Stimulated activated CD8-positive, alpha-beta memory T cell treated with anti-CD3 and anti-CD28 coated beads, Interleukin-2, amount 100 ng/mL, for 48 hours (primary cell): ENCODE measurements at regions not wholly inside any gene's neighbourhood (a gene's known extent, or its start where the extent isn't known, plus 50 kb on each side); places are given as distances from the start of the nearest gene placed in this dataset.
"Not testable (repeated sequence)": the region's sequence is repeated elsewhere in the genome, so short reads cannot be mapped to it uniquely, and the experiment has no call there.

Experiments
- DNase-seq, 2 donors: peaks; one replicate each; pipeline ENCODE4 v3.0.0-alpha.2; 2020; ENCODE audit warnings: low read depth in 2 of 2

- DNase-seq, result no peak
Measured at GRCh38 chr19:28602675-28603298, 610.2 kb downstream of the UQCRFS1 start.

- no peak for DNase-seq
Measured at GRCh38 chr19:28601723-28602440, 611.1 kb downstream of the UQCRFS1 start.

- DNase-seq, result no peak
Measured at GRCh38 chr19:28598861-28599260, 614.1 kb downstream of the UQCRFS1 start.

- DNase-seq, result no peak
Measured at GRCh38 chr19:28596561-28597071, 616.3 kb downstream of the UQCRFS1 start.

- no peak for DNase-seq
Measured at GRCh38 chr19:28595722-28596480, 617.0 kb downstream of the UQCRFS1 start.

- DNase-seq, result no peak
Measured at GRCh38 chr19:28594737-28595136, 618.2 kb downstream of the UQCRFS1 start.

GRCh38 chr19:28589991-28590411 is 623.0 kb downstream of the UQCRFS1 start:
- not testable (repeated sequence) for DNase-seq

- DNase-seq, result no peak
Measured at GRCh38 chr19:28586474-28586873, 626.5 kb downstream of the UQCRFS1 start.

- DNase-seq, result no peak
Measured at GRCh38 chr19:28585796-28586195, 627.2 kb downstream of the UQCRFS1 start.

- DNase-seq, result no peak
Measured at GRCh38 chr19:28583713-28584112, 629.2 kb downstream of the UQCRFS1 start.

GRCh38 chr19:28583242-28583641 is 629.7 kb downstream of the UQCRFS1 start:
- DNase-seq, result no peak

- no peak for DNase-seq
Measured at GRCh38 chr19:28582796-28583195, 630.2 kb downstream of the UQCRFS1 start.

- DNase-seq, result no peak
Measured at GRCh38 chr19:28582344-28582743, 630.6 kb downstream of the UQCRFS1 start.

- DNase-seq, result no peak
Measured at GRCh38 chr19:28581468-28581770, 631.5 kb downstream of the UQCRFS1 start.

GRCh38 chr19:28578786-28579505 is 634.0 kb downstream of the UQCRFS1 start:
- DNase-seq, result no peak

- DNase-seq, result no peak
Measured at GRCh38 chr19:28578208-28578607, 634.7 kb downstream of the UQCRFS1 start.

- no peak for DNase-seq
Measured at GRCh38 chr19:28577666-28578065, 635.3 kb downstream of the UQCRFS1 start.

GRCh38 chr19:28577233-28577632 is 635.7 kb downstream of the UQCRFS1 start:
- DNase-seq, result no peak

- no peak for DNase-seq
Measured at GRCh38 chr19:28575816-28576215, 637.1 kb downstream of the UQCRFS1 start.

GRCh38 chr19:28575312-28575711 is 637.6 kb downstream of the UQCRFS1 start:
- not testable (repeated sequence) for DNase-seq

- no peak for DNase-seq
Measured at GRCh38 chr19:28574212-28574611, 638.7 kb downstream of the UQCRFS1 start.
